A549 (cell line): ENCODE measurements at regions not wholly inside any gene's neighbourhood (a gene's known extent, or its start where the extent isn't known, plus 50 kb on each side); places are given as distances from the start of the nearest gene placed in this dataset.

Source experiments
- EP300 ChIP-seq, 2 experiments: fragments of >200 bp; sonication (Bioruptor Twin); formaldehyde crosslinking; IDR thresholded peaks; 2 replicates in 1 of 2; 3 replicates in 1 of 2; pipeline ENCODE4 v1.6.1; 2016 to 2017
- TFCP2L1 ChIP-seq: fragments of 250-450 bp; sonication (Bioruptor Pico); IDR thresholded peaks from 2 replicates; pipeline ENCODE4 v1.5.0; 2021; ENCODE audit warnings: mild to moderate bottlenecking
- TF ChIP-seq, protein P1 (sequence below): fragments of >200 bp; sonication (Bioruptor Twin); formaldehyde crosslinking; IDR thresholded peaks from 3 replicates; pipeline ENCODE4 v1.5.1; 2016
- TF ChIP-seq, protein P2 (sequence below): IDR thresholded peaks from 2 replicates; pipeline ENCODE4 v1.6.1; 2012

DNA sequence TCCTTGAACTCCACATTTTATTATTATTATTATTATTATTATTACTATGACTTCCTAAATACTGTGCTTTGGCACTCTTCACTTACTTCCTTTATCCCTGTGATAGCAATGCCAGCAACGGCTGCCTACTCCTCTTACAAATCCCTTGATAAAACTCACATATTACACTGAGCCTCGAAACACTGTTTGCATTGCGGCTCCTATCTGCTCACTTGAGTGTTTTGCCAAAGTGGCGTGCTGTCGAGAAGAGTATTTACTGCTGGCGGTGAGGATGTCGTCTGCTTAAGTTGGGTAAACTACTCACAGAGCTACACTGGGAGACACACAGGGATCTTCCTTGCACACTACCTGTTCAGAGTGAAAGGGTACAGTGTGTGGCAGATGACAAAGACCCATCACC is 143.4 kb upstream of the VCX3A start:
- TF ChIP-seq, protein P1, sequence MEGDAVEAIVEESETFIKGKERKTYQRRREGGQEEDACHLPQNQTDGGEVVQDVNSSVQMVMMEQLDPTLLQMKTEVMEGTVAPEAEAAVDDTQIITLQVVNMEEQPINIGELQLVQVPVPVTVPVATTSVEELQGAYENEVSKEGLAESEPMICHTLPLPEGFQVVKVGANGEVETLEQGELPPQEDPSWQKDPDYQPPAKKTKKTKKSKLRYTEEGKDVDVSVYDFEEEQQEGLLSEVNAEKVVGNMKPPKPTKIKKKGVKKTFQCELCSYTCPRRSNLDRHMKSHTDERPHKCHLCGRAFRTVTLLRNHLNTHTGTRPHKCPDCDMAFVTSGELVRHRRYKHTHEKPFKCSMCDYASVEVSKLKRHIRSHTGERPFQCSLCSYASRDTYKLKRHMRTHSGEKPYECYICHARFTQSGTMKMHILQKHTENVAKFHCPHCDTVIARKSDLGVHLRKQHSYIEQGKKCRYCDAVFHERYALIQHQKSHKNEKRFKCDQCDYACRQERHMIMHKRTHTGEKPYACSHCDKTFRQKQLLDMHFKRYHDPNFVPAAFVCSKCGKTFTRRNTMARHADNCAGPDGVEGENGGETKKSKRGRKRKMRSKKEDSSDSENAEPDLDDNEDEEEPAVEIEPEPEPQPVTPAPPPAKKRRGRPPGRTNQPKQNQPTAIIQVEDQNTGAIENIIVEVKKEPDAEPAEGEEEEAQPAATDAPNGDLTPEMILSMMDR = no peak
- TF ChIP-seq TFCP2L1 (no peak), EP300 (IDR thresholded peaks at IDR 0.05) (no peak)
- TF ChIP-seq, protein P2, sequence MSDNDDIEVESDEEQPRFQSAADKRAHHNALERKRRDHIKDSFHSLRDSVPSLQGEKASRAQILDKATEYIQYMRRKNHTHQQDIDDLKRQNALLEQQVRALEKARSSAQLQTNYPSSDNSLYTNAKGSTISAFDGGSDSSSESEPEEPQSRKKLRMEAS = no peak
